Karpas-422 (cell line): ENCODE measurements at regions not wholly inside any gene's neighbourhood (a gene's known extent, or its start where the extent isn't known, plus 50 kb on each side); places are given as distances from the start of the nearest gene placed in this dataset.
"Not testable (repeated sequence)": the region's sequence is repeated elsewhere in the genome, so short reads cannot be mapped to it uniquely, and the experiment has no call there.

Source experiments
- DNase-seq: peaks from one replicate; pipeline ENCODE4 v3.0.0-alpha.2; 2015
- H2AFZ ChIP-seq: fragments of 200-600 bp; sonication (generic); 2 replicates; pipeline ENCODE4 v1.6.1; 2014; ENCODE audit warnings: antibody characterized with exemption, low read length, mixed read lengths
- H3K27ac ChIP-seq: fragments of 200-600 bp; sonication (generic); 2 replicates; pipeline ENCODE4 v1.5.1; 2014; ENCODE audit warnings: mild to moderate bottlenecking, low read length, moderate library complexity
- H3K27me3 ChIP-seq: fragments of 200-600 bp; sonication (generic); 2 replicates; pipeline ENCODE4 v1.6.1; 2014; ENCODE audit warnings: low read length, mixed read lengths
- H3K36me3 ChIP-seq: fragments of 200-600 bp; sonication (generic); 2 replicates; pipeline ENCODE4 v1.6.1; 2014; ENCODE audit warnings: low read length, mixed read lengths; ENCODE audit not compliant: insufficient read depth
- H3K4me1 ChIP-seq: fragments of 200-600 bp; sonication (generic); 2 replicates; pipeline ENCODE4 v1.6.1; 2014; ENCODE audit warnings: mild to moderate bottlenecking, low read length, mixed read lengths
- H3K4me2 ChIP-seq: fragments of 200-600 bp; sonication (generic); 2 replicates; pipeline ENCODE4 v1.6.1; 2014; ENCODE audit warnings: low read length, low read depth, mild to moderate bottlenecking; ENCODE audit not compliant: poor library complexity, severe bottlenecking
- H3K4me3 ChIP-seq: fragments of 200-600 bp; sonication (generic); 2 replicates; pipeline ENCODE4 v1.5.1; 2014; ENCODE audit warnings: mild to moderate bottlenecking, antibody characterized with exemption, low read length, mixed read lengths
- H3K79me2 ChIP-seq: fragments of 200-600 bp; sonication (generic); 2 replicates; pipeline ENCODE4 v1.6.1; 2014; ENCODE audit warnings: mild to moderate bottlenecking, low read length, mixed read lengths
- H3K9ac ChIP-seq: fragments of 200-600 bp; sonication (generic); 2 replicates; pipeline ENCODE4 v1.6.0; 2014; ENCODE audit warnings: low read length
- H3K9me2 ChIP-seq: fragments of 200-600 bp; sonication (generic), shearing (Covaris generic); replicated peaks from 2 replicates; pipeline ENCODE4 v1.6.0; 2014; ENCODE audit warnings: mild to moderate bottlenecking, low read length, moderate library complexity; ENCODE audit not compliant: insufficient read depth
- H3K9me3 ChIP-seq: fragments of 300-700, 200-600 bp; sonication (generic); 2 replicates; pipeline ENCODE4 v1.6.1; 2014; ENCODE audit warnings: low read length, mixed read lengths
- H4K20me1 ChIP-seq: fragments of 200-600 bp; sonication (generic); 2 replicates; pipeline ENCODE4 v1.6.1; 2014; ENCODE audit warnings: mild to moderate bottlenecking, antibody characterized with exemption, low read length, low read depth; ENCODE audit not compliant: insufficient read depth

DNA sequence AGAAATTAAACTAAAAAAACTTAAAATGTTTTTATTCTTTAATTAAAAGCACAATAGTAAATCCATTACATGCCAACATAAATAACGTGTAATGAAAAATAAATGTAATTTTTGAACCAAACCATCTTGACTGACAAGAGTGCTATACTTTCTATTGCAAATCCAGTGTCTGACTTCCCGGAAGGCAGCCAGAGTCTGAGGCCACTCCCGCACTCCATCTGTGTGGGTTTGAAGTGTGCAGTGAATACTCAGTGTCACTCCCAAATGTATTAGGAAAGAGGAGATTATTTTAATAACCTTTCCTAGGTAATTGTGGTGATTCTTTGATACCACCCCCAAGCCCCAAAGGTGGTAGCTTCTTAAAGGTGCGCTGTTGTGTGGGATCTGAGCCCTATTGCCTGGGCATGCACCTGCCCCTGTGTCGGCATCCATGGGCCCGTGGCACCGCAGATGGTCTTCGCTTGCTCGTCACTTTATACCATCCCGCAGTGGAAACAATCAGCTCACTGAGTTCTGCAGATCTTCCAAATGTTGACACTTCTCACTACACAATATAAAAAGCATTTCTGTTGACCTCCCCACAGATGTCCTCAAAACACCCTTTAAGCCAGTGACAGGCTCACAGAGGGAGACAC, 391.2 kb downstream of the THBS2 start:
- Histone ChIP-seq H3K4me3 (no peak overlapping the region), H3K9me2 (no peaks in the 10 kb centered on the region), H3K4me2 (no peak overlapping the region), H3K27me3 (no peaks in the 10 kb centered on the region), H3K9me3 (no peaks in the 10 kb centered on the region), H3K4me1 (no peaks in the 10 kb centered on the region), H3K9ac (no peak overlapping the region), H4K20me1 (no peaks in the 10 kb centered on the region), H3K27ac (no peak overlapping the region), H2AFZ (no peak overlapping the region), H3K36me3 (no peaks in the 10 kb centered on the region), H3K79me2 (no peaks in the 10 kb centered on the region)
- no peak for DNase-seq

DNA sequence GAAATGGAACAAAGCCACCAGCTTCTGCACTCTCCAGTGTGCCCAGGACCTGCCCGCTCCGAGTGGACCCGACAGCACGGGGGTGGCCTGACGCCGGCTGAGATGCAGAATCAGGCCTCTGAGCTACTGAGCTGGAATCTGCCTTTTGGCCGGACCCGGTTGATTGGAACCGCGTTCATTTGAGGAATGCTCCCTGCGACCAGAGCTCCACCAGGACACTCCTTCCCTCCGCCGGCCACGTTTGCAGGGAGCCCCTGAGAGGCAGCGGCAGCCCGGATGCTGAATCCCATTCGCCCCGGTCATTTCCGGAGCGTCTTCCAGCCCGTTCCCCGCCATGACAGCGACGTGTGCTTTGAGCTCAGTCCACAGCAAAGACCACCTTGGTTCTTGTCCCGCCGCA, 392.7 kb downstream of the THBS2 start:
- no peak for DNase-seq
- no peak overlapping the region for H3K4me2 ChIP-seq
- H3K9ac ChIP-seq: no peak overlapping the region
- H3K79me2 ChIP-seq: no peaks in the 10 kb centered on the region
- H3K27ac ChIP-seq: no peak overlapping the region
- H3K36me3 ChIP-seq: no peaks in the 10 kb centered on the region
- no peaks in the 10 kb centered on the region for H3K27me3 ChIP-seq
- no peaks in the 10 kb centered on the region for H3K9me3 ChIP-seq
- H3K4me3 ChIP-seq: no peak overlapping the region
- no peaks in the 10 kb centered on the region for H3K4me1 ChIP-seq
- H3K9me2 ChIP-seq: no peaks in the 10 kb centered on the region
- H4K20me1 ChIP-seq: no peaks in the 10 kb centered on the region
- H2AFZ ChIP-seq: no peak overlapping the region

DNA sequence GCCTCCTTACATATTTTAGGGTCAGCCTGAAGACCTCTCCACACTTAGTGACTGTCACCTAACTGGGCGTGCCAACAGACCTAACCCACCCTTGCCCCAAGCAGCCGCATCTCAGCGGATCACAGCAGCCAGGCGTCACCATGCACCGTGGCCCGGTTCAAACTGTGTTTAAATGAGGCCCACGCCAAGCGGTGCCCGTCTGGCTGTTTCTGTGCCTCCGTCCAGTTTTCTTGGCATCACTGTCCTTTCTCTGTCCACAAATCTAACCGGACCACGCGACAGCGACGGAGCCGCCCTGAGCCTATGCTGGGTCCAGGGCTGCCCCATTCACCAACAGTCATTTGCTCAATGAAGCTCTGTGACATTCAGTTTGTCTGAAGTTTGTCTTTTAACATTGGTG, 393.3 kb downstream of the THBS2 start:
- Histone ChIP-seq H3K9ac (no peak overlapping the region), H3K27ac (no peak overlapping the region), H3K4me3 (no peak overlapping the region), H3K4me1 (no peaks in the 10 kb centered on the region), H4K20me1 (no peaks in the 10 kb centered on the region), H2AFZ (no peak overlapping the region), H3K9me2 (no peaks in the 10 kb centered on the region), H3K36me3 (no peaks in the 10 kb centered on the region), H3K27me3 (no peaks in the 10 kb centered on the region), H3K4me2 (no peak overlapping the region), H3K79me2 (no peaks in the 10 kb centered on the region), H3K9me3 (no peaks in the 10 kb centered on the region)
- no peak for DNase-seq

DNA sequence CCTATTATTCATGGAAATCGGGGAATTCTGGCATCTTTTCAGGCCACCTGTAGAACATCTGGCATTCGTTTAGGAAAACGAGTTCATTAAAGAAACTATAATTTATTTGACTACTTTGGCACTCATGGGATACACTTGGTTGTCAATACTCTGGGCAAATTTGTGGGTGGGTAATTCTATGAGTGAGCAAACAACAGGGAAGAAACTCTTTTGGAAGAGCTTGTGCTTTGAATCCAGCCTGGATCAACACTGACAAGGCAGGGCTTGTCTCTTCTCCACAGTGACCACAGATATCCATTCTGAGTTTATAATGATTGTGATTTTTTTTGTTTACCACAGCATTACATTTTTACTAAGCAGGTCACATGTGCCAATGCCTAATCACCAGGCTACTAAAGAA, 394.7 kb downstream of the THBS2 start:
- Histone ChIP-seq H3K9me3 (no peaks in the 10 kb centered on the region), H3K27me3 (no peaks in the 10 kb centered on the region), H4K20me1 (no peaks in the 10 kb centered on the region), H3K27ac (no peak overlapping the region), H2AFZ (no peak overlapping the region), H3K36me3 (no peaks in the 10 kb centered on the region), H3K4me3 (no peak overlapping the region), H3K4me2 (no peak overlapping the region), H3K79me2 (no peaks in the 10 kb centered on the region), H3K9ac (no peak overlapping the region), H3K4me1 (no peaks in the 10 kb centered on the region), H3K9me2 (no peaks in the 10 kb centered on the region)
- no peak for DNase-seq

DNA sequence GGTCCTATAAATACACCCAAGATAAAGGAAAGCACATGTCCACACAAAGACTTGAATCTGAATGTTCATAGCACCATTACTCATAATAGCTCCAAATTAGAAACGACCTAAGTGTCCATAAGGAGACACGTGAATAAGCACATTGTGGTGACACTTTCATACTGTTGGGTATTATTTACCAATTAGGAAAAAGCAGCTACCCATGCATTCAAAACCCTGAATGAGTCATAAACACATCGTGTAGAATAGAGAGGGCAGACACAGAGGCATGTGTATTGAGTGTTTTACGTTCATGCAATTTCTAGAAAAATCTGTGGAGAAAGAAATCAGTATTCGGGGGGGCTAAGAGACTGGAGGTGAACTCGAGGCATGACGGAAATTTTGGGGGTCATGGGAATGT, 396.7 kb downstream of the THBS2 start:
- no peak overlapping the region for H3K27ac ChIP-seq
- H3K36me3 ChIP-seq: no peaks in the 10 kb centered on the region
- H3K4me1 ChIP-seq: no peaks in the 10 kb centered on the region
- DNase-seq: no peak
- H3K9ac ChIP-seq: no peak overlapping the region
- H3K4me2 ChIP-seq: no peak overlapping the region
- H3K9me3 ChIP-seq: no peaks in the 10 kb centered on the region
- H3K27me3 ChIP-seq: no peaks in the 10 kb centered on the region
- H4K20me1 ChIP-seq: no peaks in the 10 kb centered on the region
- no peak overlapping the region for H2AFZ ChIP-seq
- no peak overlapping the region for H3K4me3 ChIP-seq
- no peaks in the 10 kb centered on the region for H3K79me2 ChIP-seq
- no peaks in the 10 kb centered on the region for H3K9me2 ChIP-seq

DNA sequence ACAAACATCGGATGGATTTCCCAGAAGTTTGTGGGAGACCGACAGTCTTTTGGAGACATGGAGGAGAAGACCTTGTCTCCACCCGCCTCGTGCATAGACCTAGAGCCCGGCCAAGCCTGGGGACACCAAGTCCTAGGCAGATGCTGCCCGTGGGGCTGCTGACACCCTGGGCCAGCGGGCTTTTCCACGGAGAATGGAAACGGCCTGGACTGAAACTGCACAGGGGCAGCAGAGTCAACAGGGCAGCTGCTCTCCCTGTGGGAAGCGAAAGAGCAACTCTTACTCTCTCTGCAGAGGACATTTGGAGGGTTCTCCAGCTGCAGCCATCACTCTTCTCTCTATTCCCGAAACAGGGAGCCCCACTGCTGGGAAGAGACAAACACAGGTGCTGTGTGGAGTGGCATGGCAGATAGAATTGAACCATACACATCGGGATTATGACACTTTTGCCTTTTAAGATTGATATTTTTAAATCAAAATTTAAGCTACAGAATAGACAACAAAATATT, 401.2 kb downstream of the THBS2 start:
- Histone ChIP-seq H3K4me3 (no peak overlapping the region), H3K36me3 (no peaks in the 10 kb centered on the region), H4K20me1 (no peaks in the 10 kb centered on the region), H3K27ac (no peak overlapping the region), H3K79me2 (no peaks in the 10 kb centered on the region), H2AFZ (no peak overlapping the region), H3K4me1 (no peaks in the 10 kb centered on the region), H3K9me3 (no peaks in the 10 kb centered on the region), H3K27me3 (no peaks in the 10 kb centered on the region), H3K9me2 (no peaks in the 10 kb centered on the region), H3K4me2 (no peak overlapping the region), H3K9ac (no peak overlapping the region)
- no peak for DNase-seq

DNA sequence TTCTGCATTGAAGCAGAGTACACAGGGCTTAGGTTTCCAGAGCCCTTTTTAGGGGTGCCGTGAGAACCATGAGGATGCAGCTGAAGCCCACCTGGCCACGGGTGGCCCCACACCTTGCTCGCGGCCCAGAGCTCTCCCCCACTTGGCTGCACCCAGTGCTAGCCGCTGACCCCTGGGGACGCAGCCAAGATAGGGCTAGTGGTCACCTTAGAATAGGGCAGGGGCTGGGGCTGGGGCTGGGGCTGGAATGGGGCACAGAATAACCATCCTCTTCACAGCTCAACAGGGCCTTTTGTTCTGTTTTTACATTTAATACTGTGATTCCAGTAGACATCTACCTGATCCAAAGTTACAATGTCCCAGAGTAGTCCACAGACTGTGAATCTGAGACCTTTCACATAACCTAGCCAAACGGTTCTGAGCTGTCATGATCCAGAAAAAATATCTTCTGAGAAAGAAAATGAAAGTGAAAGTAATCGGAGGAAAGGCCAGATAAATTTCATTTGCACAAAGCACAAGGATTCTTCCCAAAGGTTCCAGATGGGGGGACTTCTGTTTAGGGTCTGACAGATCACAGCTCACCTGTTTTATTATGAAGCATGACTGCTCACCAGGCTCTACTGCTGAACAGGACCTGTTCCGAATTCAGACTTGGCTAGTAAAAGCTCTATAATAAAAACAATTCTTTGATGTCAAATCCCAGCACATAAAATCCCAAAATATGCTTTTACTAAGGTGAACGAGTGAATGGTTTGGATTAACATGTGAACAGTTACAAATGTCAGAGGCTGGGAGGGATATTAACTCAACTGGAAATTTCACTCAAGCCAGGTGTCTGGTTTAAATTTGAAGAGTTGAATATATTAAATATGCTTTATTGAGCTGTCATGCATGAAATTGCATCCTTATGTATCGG, 401.9 kb downstream of the THBS2 start:
- no peaks in the 10 kb centered on the region for H3K4me1 ChIP-seq
- H3K79me2 ChIP-seq: no peaks in the 10 kb centered on the region
- peak overlapping the region; percentile 20 for H3K4me2 ChIP-seq
- no peak overlapping the region; the same call in 1 of the 2 replicates for H2AFZ ChIP-seq
- DNase-seq: no peak
- H3K9me3 ChIP-seq: no peaks in the 10 kb centered on the region
- no peak overlapping the region for H3K4me3 ChIP-seq
- no peaks in the 10 kb centered on the region for H3K36me3 ChIP-seq
- no peaks in the 10 kb centered on the region for H3K27me3 ChIP-seq
- H3K9me2 ChIP-seq: no peaks in the 10 kb centered on the region
- no peaks in the 10 kb centered on the region for H4K20me1 ChIP-seq
- H3K9ac ChIP-seq: no peak overlapping the region
- no peak overlapping the region for H3K27ac ChIP-seq

DNA sequence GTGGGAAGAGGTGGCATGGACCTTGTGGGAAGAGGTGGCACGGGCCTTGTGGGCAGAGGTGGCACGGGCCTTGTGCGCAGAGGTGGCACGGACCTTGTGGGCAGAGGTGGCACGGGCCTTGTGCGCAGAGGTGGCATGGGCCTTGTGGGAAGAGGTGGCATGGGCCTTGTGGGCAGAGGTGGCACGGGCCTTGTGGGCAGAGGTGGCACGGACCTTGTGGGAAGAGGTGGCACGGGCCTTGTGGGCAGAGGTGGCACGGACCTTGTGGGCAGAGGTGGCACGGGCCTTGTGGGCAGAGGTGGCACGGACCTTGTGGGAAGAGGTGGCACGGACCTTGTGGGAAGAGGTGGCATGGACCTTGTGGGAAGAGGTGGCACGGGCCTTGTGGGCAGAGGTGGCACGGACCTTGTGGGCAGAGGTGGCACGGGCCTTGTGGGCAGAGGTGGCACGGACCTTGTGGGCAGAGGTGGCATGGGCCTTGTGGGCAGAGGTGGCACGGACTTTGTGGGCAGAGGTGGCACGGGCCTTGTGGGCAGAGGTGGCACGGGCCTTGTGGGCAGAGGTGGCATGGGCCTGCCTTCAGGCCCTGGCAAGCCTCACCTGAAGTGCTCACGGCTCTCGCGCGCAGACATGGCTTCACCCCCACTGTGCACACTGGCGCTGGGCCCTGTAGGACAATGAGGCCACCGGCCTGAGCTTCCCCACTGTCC, 403.5 kb downstream of the THBS2 start:
- H2AFZ ChIP-seq, H3K4me1 ChIP-seq, H3K27ac ChIP-seq, H4K20me1 ChIP-seq, H3K36me3 ChIP-seq, H3K27me3 ChIP-seq, H3K9me2 ChIP-seq, H3K4me3 ChIP-seq, H3K79me2 ChIP-seq, H3K9me3 ChIP-seq, H3K9ac ChIP-seq, H3K4me2 ChIP-seq, DNase-seq: not testable (repeated sequence)
